Tibial artery (tissue), 4 donors: ENCODE measurements at regions not wholly inside any gene's neighbourhood (a gene's known extent, or its start where the extent isn't known, plus 50 kb on each side); places are given as distances from the start of the nearest gene placed in this dataset.

Experiments
- DNase-seq, 2 donors: peaks; one replicate each; pipeline ENCODE4 v3.0.0-alpha.2; 2019
- H3K27ac ChIP-seq, 2 donors: fragments of 200-600 bp; sonication (generic) in 1 of 2; 1 replicate in 1 of 2; 2 replicates in 1 of 2; pipeline ENCODE4 v1.5.1; 2018 to 2019; ENCODE audit warnings: mild to moderate bottlenecking in 1 of 2
- H3K27me3 ChIP-seq, 2 donors: fragments of 200-600 bp; sonication (generic) in 1 of 2; one replicate each; pipeline versions ENCODE4 v1.5.1 to v1.6.0; 2016 to 2019
- H3K36me3 ChIP-seq, 3 donors: fragments of 200-600 bp; sonication (generic) in 2 of 3; one replicate each; pipeline ENCODE4 v1.5.1; 2016 to 2019; ENCODE audit warnings: mild to moderate bottlenecking in 2 of 3
- H3K4me1 ChIP-seq, 4 donors: fragments of 200-600 bp; sonication (generic) in 2 of 4; 1 replicate in 3 of 4; 2 replicates in 1 of 4; pipeline ENCODE4 v1.5.1; 2016 to 2019
- H3K4me3 ChIP-seq, 2 donors: fragments of 200-600 bp; sonication (generic) in 1 of 2; 1 replicate in 1 of 2; 2 replicates in 1 of 2; pipeline ENCODE4 v1.5.1; 2018 to 2019; ENCODE audit warnings: mild to moderate bottlenecking in 2 of 2
- H3K9me3 ChIP-seq, 3 donors: fragments of 200-600 bp; sonication (generic) in 1 of 3; one replicate each; pipeline ENCODE4 v1.5.1; 2016 to 2019
- intact Hi-C: fragments of 100-400 bp; cut with DNase I; formaldehyde crosslinking; loops from one replicate; pipeline ENCODE4 v1.15.0; 2023; ENCODE audit warnings: low total_unique reads
- TF ChIP-seq, protein P1 (sequence below), 2 experiments: fragments of 200-600 bp in 1 of 2; fragments of 450-650 bp in 1 of 2; IDR thresholded peaks; one replicate each; pipeline ENCODE4 v1.5.1; 2017 to 2019; ENCODE audit warnings: antibody characterized with exemption in 2 of 2, mild to moderate bottlenecking in 1 of 2, moderate library complexity in 1 of 2

DNA sequence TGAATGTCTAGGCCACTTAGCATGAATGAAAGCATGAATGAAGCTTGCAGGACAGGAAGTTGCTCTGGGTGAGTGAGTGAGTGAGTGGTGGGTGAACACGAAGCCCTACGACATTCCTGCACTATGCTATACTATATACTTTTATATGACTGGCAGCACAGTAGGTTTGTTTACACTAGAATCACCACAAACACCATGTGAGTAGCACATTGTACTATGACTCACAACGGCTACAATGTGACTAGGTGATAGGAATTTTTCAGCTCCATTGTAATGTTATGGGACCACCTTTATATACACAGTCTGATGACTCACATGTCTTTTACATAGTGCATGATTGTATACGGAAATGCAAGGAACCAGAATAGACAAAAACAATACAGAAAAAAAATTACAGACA, 1480.2 kb downstream of the AACS start:
- no peak overlapping the region for H3K27ac ChIP-seq
- DNase-seq, result no peak
- no peaks in the 10 kb centered on the region for H3K36me3 ChIP-seq
- TF ChIP-seq, protein P1, sequence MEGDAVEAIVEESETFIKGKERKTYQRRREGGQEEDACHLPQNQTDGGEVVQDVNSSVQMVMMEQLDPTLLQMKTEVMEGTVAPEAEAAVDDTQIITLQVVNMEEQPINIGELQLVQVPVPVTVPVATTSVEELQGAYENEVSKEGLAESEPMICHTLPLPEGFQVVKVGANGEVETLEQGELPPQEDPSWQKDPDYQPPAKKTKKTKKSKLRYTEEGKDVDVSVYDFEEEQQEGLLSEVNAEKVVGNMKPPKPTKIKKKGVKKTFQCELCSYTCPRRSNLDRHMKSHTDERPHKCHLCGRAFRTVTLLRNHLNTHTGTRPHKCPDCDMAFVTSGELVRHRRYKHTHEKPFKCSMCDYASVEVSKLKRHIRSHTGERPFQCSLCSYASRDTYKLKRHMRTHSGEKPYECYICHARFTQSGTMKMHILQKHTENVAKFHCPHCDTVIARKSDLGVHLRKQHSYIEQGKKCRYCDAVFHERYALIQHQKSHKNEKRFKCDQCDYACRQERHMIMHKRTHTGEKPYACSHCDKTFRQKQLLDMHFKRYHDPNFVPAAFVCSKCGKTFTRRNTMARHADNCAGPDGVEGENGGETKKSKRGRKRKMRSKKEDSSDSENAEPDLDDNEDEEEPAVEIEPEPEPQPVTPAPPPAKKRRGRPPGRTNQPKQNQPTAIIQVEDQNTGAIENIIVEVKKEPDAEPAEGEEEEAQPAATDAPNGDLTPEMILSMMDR (IDR thresholded peaks at IDR 0.05), result no peak
- no peaks in the 10 kb centered on the region for H3K9me3 ChIP-seq
- H3K4me3 ChIP-seq, result no peak overlapping the region
- intact Hi-C loops, result no loop called here
- H3K27me3 ChIP-seq, result no peaks in the 10 kb centered on the region
- H3K4me1 ChIP-seq, result no peaks in the 10 kb centered on the region

- H3K4me3 ChIP-seq, result no peak overlapping the region
- no peaks in the 10 kb centered on the region for H3K9me3 ChIP-seq
- intact Hi-C loops, result no loop called here
- TF ChIP-seq, protein P1 (IDR thresholded peaks at IDR 0.05), result no peak
- no peaks in the 10 kb centered on the region for H3K27me3 ChIP-seq
- H3K4me1 ChIP-seq, result no peaks in the 10 kb centered on the region
- no peak for DNase-seq
- H3K36me3 ChIP-seq, result no peaks in the 10 kb centered on the region
- no peak overlapping the region for H3K27ac ChIP-seq
These were observed 1482.7 kb downstream of the AACS start for GRCh38 chr12:126547905-126548304.

DNA sequence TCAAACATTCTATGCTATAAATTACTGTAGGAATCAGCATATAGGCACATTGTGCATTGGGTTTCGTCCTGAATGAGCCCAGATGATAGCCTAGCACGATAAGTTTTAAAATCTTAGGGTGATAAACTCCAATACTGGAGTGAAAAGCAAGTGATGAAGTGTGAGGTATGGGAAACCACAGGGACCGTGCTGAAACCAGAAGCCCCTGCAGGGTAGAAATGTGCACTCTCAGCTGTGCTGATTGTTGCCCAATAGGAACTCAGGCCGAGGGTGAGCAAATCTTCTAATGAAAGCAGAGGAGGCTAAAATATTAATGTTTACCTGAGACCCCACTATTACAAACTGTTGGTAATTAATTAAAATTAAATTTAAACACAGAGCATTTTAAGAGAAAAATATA, 1486.6 kb downstream of the AACS start:
- H3K27ac ChIP-seq, result no peak overlapping the region
- DNase-seq, result no peak
- TF ChIP-seq, protein P1 (IDR thresholded peaks at IDR 0.05), result no peak
- no peaks in the 10 kb centered on the region for H3K27me3 ChIP-seq
- H3K4me3 ChIP-seq, result no peak overlapping the region
- no peaks in the 10 kb centered on the region for H3K4me1 ChIP-seq
- H3K9me3 ChIP-seq, result no peaks in the 10 kb centered on the region
- H3K36me3 ChIP-seq, result no peaks in the 10 kb centered on the region
- intact Hi-C loops, result no loop called here

DNA sequence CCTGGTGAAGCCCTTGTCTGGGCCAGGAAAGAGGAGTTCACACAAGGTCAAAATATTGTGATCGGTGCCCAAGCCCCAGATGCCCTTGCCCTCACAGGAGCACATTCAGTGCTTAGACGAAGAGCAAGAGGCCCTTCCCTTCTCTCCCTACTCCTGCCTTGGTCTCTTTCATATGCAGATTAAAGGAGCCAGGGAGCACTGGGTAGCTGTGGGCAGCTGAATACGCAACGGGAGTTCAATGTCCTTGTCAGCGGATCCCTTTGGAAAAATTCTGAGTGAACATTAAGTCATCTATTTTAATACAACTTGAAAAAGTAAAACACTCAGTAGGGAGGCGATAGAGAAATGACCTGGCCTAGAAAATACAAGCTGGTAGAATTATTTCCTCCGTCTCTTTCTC, 1489.4 kb downstream of the AACS start:
- DNase-seq, result no peak
- H3K27me3 ChIP-seq, result no peaks in the 10 kb centered on the region
- intact Hi-C loops, result no loop called here
- H3K27ac ChIP-seq, result no peak overlapping the region
- H3K9me3 ChIP-seq, result no peaks in the 10 kb centered on the region
- no peaks in the 10 kb centered on the region for H3K4me1 ChIP-seq
- H3K36me3 ChIP-seq, result no peaks in the 10 kb centered on the region
- TF ChIP-seq, protein P1 (IDR thresholded peaks at IDR 0.05), result no peak
- no peak overlapping the region for H3K4me3 ChIP-seq

DNA sequence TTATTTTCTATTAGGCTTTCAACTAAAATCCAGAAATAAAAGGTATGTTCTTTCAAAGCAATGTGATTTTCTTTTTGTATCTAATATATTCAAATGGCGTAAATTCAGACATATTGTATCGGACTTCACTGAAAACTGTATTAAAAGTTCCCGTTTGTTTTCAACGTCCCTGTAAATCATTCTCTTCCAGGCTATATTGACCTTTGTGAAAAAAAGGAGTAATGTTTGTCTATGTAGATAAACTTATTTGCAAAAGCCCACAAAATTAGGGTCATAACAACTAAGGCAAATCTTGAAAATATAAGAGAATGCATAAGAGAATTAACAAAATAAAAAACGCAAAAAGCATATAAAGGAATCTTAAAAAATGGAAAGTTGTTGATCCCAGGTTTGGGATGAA, 1492.4 kb downstream of the AACS start:
- no peak for DNase-seq
- H3K27me3 ChIP-seq, result no peaks in the 10 kb centered on the region
- H3K4me3 ChIP-seq, result no peak overlapping the region
- H3K36me3 ChIP-seq, result no peaks in the 10 kb centered on the region
- TF ChIP-seq, protein P1 (IDR thresholded peaks at IDR 0.05), result no peak
- intact Hi-C loops, result no loop called here
- no peaks in the 10 kb centered on the region for H3K4me1 ChIP-seq
- H3K9me3 ChIP-seq, result no peaks in the 10 kb centered on the region
- H3K27ac ChIP-seq, result no peak overlapping the region

GRCh38 chr12:126558219-126558618, 1493.0 kb downstream of the AACS start:
- intact Hi-C loops, result no loop called here
- H3K4me1 ChIP-seq, result no peaks in the 10 kb centered on the region
- no peak for DNase-seq
- H3K27me3 ChIP-seq, result no peaks in the 10 kb centered on the region
- H3K36me3 ChIP-seq, result no peaks in the 10 kb centered on the region
- TF ChIP-seq, protein P1 (IDR thresholded peaks at IDR 0.05), result no peak
- H3K27ac ChIP-seq, result no peak overlapping the region
- no peak overlapping the region for H3K4me3 ChIP-seq
- H3K9me3 ChIP-seq, result no peaks in the 10 kb centered on the region
